Suprapubic skin (tissue), 4 donors: ENCODE measurements at regions not wholly inside any gene's neighbourhood (a gene's known extent, or its start where the extent isn't known, plus 50 kb on each side); places are given as distances from the start of the nearest gene placed in this dataset.

Experiments
- EP300 ChIP-seq: sonication (generic); formaldehyde crosslinking; IDR thresholded peaks from one replicate; pipeline ENCODE4 v1.6.1; 2017; ENCODE audit warnings: antibody characterized with exemption
- POLR2A ChIP-seq, 2 donors: fragments of 450-650 bp; IDR thresholded peaks; one replicate each; pipeline ENCODE4 v1.6.1; 2017; ENCODE audit warnings: antibody characterized with exemption in 2 of 2, mild to moderate bottlenecking in 2 of 2, moderate library complexity in 2 of 2
- POLR2AphosphoS5 ChIP-seq, 3 donors: sonication (generic); formaldehyde crosslinking; IDR thresholded peaks; one replicate each; pipeline ENCODE4 v1.6.1; 2017; ENCODE audit warnings: antibody characterized with exemption in 3 of 3
- TF ChIP-seq, protein P1 (sequence below), 2 donors: fragments of 200-600 bp in 1 of 2; fragments of 450-650 bp in 1 of 2; sonication (generic) in 1 of 2; IDR thresholded peaks; one replicate each; pipeline ENCODE4 v1.5.1; 2016 to 2019; ENCODE audit warnings: antibody characterized with exemption in 2 of 2, mild to moderate bottlenecking in 1 of 2, moderate library complexity in 1 of 2

DNA sequence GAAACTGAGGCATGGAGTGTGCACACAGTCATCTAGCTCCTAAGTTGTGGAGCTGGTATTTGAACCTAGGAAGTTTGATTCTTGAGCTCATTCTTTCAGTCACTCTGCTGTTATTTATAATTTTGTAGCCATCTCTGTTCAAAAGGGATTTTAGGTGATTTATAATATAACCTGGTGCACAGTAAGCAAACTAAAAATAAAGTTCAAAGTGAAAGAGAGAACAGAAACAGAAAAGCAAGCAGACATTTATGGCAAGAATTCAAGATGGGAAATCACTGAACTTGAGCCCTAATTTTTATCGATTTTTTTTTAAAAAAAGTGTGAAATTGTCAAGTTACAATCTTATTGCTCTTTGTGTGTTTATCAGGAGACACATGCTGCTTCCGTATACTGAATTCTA lies 71.4 kb upstream of the SLC7A14 start:
- TF ChIP-seq, protein P1, sequence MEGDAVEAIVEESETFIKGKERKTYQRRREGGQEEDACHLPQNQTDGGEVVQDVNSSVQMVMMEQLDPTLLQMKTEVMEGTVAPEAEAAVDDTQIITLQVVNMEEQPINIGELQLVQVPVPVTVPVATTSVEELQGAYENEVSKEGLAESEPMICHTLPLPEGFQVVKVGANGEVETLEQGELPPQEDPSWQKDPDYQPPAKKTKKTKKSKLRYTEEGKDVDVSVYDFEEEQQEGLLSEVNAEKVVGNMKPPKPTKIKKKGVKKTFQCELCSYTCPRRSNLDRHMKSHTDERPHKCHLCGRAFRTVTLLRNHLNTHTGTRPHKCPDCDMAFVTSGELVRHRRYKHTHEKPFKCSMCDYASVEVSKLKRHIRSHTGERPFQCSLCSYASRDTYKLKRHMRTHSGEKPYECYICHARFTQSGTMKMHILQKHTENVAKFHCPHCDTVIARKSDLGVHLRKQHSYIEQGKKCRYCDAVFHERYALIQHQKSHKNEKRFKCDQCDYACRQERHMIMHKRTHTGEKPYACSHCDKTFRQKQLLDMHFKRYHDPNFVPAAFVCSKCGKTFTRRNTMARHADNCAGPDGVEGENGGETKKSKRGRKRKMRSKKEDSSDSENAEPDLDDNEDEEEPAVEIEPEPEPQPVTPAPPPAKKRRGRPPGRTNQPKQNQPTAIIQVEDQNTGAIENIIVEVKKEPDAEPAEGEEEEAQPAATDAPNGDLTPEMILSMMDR (IDR thresholded peaks at IDR 0.05) = no peak
- TF ChIP-seq POLR2AphosphoS5 (IDR thresholded peaks at IDR 0.05) (no peak), EP300 (no peak), POLR2A (IDR thresholded peaks at IDR 0.05) (no peak)
